MCF 10A (cell line): ENCODE measurements at regions not wholly inside any gene's neighbourhood (a gene's known extent, or its start where the extent isn't known, plus 50 kb on each side); places are given as distances from the start of the nearest gene placed in this dataset.

Experiments used
- BruUV-seq: library from RNA; stranded (reverse); fragments of 400-500 nt; replicated peaks from 2 replicates; lab custom pipeline; 2021; lab: Mats Ljungman, UMichigan
- CTCF ChIA-PET: fragments of 300-600 bp; sonication (Branson Sonifier 250); formaldehyde crosslinking; extraction: SDS; loops from one replicate; lab custom pipeline; 2021; ENCODE audit warnings: antibody characterized with exemption, inconsistent platforms; lab: Yijun Ruan, JAX
- POLR2A ChIA-PET: fragments of 300-600, 350-650 bp; sonication (Branson Sonifier 250); formaldehyde crosslinking; extraction: SDS; loops from one replicate; lab custom pipeline; 2020; ENCODE audit warnings: antibody characterized with exemption, inconsistent platforms; lab: Yijun Ruan, JAX
- DNase-seq: peaks from one replicate; pipeline ENCODE4 v3.0.0-alpha.2; 2018; ENCODE audit not compliant: unreplicated experiment
- H3K27ac Mint-ChIP-seq: one replicate; pipeline ENCODE4 v1.8.0; 2022; ENCODE audit warnings: mild to moderate bottlenecking, low read depth, mixed read lengths; ENCODE audit not compliant: unreplicated experiment
- H3K27me3 Mint-ChIP-seq: one replicate; pipeline ENCODE4 v1.8.0; 2022; ENCODE audit warnings: mixed read lengths; ENCODE audit not compliant: insufficient read depth, unreplicated experiment
- H3K36me3 Mint-ChIP-seq: one replicate; pipeline ENCODE4 v1.8.0; 2022; ENCODE audit warnings: mild to moderate bottlenecking, moderate library complexity, mixed read lengths; ENCODE audit not compliant: insufficient read depth, unreplicated experiment
- H3K4me1 Mint-ChIP-seq: one replicate; pipeline ENCODE4 v1.8.0; 2022; ENCODE audit warnings: mixed read lengths; ENCODE audit not compliant: insufficient read depth, unreplicated experiment
- H3K4me3 Mint-ChIP-seq: one replicate; pipeline ENCODE4 v1.8.0; 2022; ENCODE audit warnings: mild to moderate bottlenecking, moderate library complexity, mixed read lengths; ENCODE audit not compliant: unreplicated experiment
- H3K9me3 Mint-ChIP-seq: one replicate; pipeline ENCODE4 v1.8.0; 2022; ENCODE audit warnings: mixed read lengths; ENCODE audit not compliant: unreplicated experiment
- CTCF ChIP-seq: fragments of 200-600 bp; IDR thresholded peaks from one replicate; pipeline ENCODE4 v1.8.0; 2022; ENCODE audit warnings: antibody characterized with exemption, mild to moderate bottlenecking; ENCODE audit not compliant: unreplicated experiment
- intact Hi-C: fragments of 100-400 bp; cut with micrococcal nuclease; formaldehyde crosslinking; loops from 2 replicates; pipeline ENCODE4 v1.14.1; 2022

GRCh38 chr15:56838085-56838484 is 80.4 kb upstream of the TCF12 start:
- ChIA-PET POLR2A (no interaction called here), CTCF (no interaction called here)
- no peak for TF ChIP-seq CTCF
- no TSS peak for BruUV-seq
- Mint-ChIP-seq H3K27ac (no peak overlapping the region), H3K4me1 (no peaks in the 10 kb centered on the region), H3K27me3 (no peaks in the 10 kb centered on the region), H3K4me3 (no peak overlapping the region), H3K9me3 (no peaks in the 10 kb centered on the region), H3K36me3 (no peaks in the 10 kb centered on the region)
- DNase-seq: no peak
- intact Hi-C loops: no loop called here

GRCh38 chr15:56837273-56837672 is 81.2 kb upstream of the TCF12 start:
- Mint-ChIP-seq H3K27ac (no peak overlapping the region), H3K27me3 (no peaks in the 10 kb centered on the region), H3K4me3 (no peak overlapping the region), H3K36me3 (no peaks in the 10 kb centered on the region), H3K4me1 (peaks cover 3% of the 10 kb centered on the region), H3K9me3 (no peaks in the 10 kb centered on the region)
- no TSS peak for BruUV-seq
- intact Hi-C loops: no loop called here
- no peak for DNase-seq
- CTCF ChIA-PET: interaction anchor here (1.0 kb wide), 1 partner anchor 15 kb away, joined by 3 read pairs; no protein-coding TSS in a partner anchor
- POLR2A ChIA-PET: no interaction called here
- TF ChIP-seq CTCF: no peak

- Mint-ChIP-seq H3K27ac (no peak overlapping the region), H3K27me3 (no peaks in the 10 kb centered on the region), H3K9me3 (no peaks in the 10 kb centered on the region), H3K4me1 (peaks cover 7% of the 10 kb centered on the region), H3K4me3 (no peak overlapping the region), H3K36me3 (no peaks in the 10 kb centered on the region)
- ChIA-PET POLR2A (interaction anchor here (1.2 kb wide), 1 partner anchor 52 kb away, joined by 3 read pairs; no protein-coding TSS in a partner anchor), CTCF (interaction anchor here (0.6 to 1.4 kb wide), 3 partner anchors 14 to 471 kb away, joined by 3 to 8 read pairs (median 4); no protein-coding TSS in a partner anchor)
- intact Hi-C loops: no loop called here
- DNase-seq: peak; percentile 30
- TF ChIP-seq CTCF: no peak
- BruUV-seq: no TSS peak
Measured at GRCh38 chr15:56835718-56836171, 82.7 kb upstream of the TCF12 start.

GRCh38 chr15:56832125-56832524 is 86.3 kb upstream of the TCF12 start:
- peak; percentile 72 for DNase-seq
- peaks cover 7% of the 10 kb centered on the region for H3K4me1 Mint-ChIP-seq
- H3K9me3 Mint-ChIP-seq: no peaks in the 10 kb centered on the region
- POLR2A ChIA-PET: interaction anchor here (0.8 to 1.7 kb wide), 3 partner anchors 10 to 99 kb away, joined by 3 to 8 read pairs (median 4); partner anchors contain the start of gene ZNF280D
- no peak overlapping the region for H3K4me3 Mint-ChIP-seq
- BruUV-seq: no TSS peak
- TF ChIP-seq CTCF: no peak
- no peaks in the 10 kb centered on the region for H3K27me3 Mint-ChIP-seq
- H3K36me3 Mint-ChIP-seq: no peaks in the 10 kb centered on the region
- CTCF ChIA-PET: interaction anchor here (0.5 to 2.0 kb wide), 3 partner anchors 10 to 306 kb away, joined by 3 to 10 read pairs (median 7); no protein-coding TSS in a partner anchor
- H3K27ac Mint-ChIP-seq: peak overlapping the region; percentile 14
- intact Hi-C loops: no loop called here
